WI38 (cell line): ENCODE measurements at regions not wholly inside any gene's neighbourhood (a gene's known extent, or its start where the extent isn't known, plus 50 kb on each side); places are given as distances from the start of the nearest gene placed in this dataset.
"Not testable (repeated sequence)": the region's sequence is repeated elsewhere in the genome, so short reads cannot be mapped to it uniquely, and the experiment has no call there.

ENCODE experiments used
- H3K4me3 ChIP-seq: 2 replicates; pipeline ENCODE4 v1.5.1; 2011; ENCODE audit warnings: low read depth, mild to moderate bottlenecking, control low read depth, low read length
- TF ChIP-seq, protein P1 (sequence below): IDR thresholded peaks from 2 replicates; pipeline ENCODE4 v1.5.1; 2012; ENCODE audit warnings: low read depth, mild to moderate bottlenecking, control low read depth, low read length

GRCh38 chr6:66289889-66290288 lies 582.9 kb upstream of the EYS start:
- no peak overlapping the region for H3K4me3 ChIP-seq
- TF ChIP-seq, protein P1, sequence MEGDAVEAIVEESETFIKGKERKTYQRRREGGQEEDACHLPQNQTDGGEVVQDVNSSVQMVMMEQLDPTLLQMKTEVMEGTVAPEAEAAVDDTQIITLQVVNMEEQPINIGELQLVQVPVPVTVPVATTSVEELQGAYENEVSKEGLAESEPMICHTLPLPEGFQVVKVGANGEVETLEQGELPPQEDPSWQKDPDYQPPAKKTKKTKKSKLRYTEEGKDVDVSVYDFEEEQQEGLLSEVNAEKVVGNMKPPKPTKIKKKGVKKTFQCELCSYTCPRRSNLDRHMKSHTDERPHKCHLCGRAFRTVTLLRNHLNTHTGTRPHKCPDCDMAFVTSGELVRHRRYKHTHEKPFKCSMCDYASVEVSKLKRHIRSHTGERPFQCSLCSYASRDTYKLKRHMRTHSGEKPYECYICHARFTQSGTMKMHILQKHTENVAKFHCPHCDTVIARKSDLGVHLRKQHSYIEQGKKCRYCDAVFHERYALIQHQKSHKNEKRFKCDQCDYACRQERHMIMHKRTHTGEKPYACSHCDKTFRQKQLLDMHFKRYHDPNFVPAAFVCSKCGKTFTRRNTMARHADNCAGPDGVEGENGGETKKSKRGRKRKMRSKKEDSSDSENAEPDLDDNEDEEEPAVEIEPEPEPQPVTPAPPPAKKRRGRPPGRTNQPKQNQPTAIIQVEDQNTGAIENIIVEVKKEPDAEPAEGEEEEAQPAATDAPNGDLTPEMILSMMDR = no peak

DNA sequence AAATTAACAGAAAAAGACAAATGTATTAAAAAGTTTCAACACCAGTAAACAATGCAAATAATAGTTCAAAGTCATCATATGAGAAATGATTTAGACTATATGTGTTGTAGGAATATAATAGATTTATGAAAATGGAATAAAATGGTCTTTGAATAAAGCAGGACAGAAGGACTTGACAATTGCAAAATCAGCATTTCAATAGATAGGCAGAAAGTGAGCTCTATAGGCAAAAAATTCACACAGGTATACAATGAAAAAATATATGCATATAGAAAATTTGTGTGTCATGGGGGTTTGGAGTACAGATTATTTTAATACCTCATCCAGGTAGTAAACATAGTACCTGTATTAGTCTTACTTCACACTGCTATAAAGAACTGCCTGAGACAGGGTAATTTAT lies 571.1 kb upstream of the EYS start:
- no peak overlapping the region for H3K4me3 ChIP-seq
- TF ChIP-seq, protein P1 = no peak

GRCh38 chr6:66277400-66277799 lies 570.4 kb upstream of the EYS start:
- TF ChIP-seq, protein P1 = no peak
- H3K4me3 ChIP-seq = no peak overlapping the region

DNA sequence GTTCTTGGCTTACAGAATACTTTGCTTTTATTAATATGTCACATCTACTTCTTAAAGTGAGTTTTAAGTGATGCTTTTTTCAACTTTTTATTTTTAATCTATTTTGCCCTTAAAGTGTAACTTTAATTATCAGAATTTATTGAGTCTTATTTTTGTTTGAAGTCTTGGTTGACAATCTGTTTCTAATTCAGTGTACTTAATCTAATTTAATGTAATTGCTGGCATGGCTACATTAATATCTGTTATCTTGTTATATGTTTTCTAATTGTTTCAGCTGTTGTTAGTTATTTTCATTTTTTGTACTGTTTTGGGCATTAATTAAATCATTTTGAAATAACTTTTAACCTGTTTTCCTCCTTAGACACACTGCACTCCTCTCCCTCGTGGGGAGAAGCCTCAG lies 558.7 kb upstream of the EYS start:
- no peak overlapping the region for H3K4me3 ChIP-seq

GRCh38 chr6:66264376-66264775 lies 557.4 kb upstream of the EYS start:
- TF ChIP-seq, protein P1 = no peak
- H3K4me3 ChIP-seq = no peak overlapping the region

More for the DNA sequence above, 558.7 kb upstream of the EYS start:
- TF ChIP-seq, protein P1 = no peak

DNA sequence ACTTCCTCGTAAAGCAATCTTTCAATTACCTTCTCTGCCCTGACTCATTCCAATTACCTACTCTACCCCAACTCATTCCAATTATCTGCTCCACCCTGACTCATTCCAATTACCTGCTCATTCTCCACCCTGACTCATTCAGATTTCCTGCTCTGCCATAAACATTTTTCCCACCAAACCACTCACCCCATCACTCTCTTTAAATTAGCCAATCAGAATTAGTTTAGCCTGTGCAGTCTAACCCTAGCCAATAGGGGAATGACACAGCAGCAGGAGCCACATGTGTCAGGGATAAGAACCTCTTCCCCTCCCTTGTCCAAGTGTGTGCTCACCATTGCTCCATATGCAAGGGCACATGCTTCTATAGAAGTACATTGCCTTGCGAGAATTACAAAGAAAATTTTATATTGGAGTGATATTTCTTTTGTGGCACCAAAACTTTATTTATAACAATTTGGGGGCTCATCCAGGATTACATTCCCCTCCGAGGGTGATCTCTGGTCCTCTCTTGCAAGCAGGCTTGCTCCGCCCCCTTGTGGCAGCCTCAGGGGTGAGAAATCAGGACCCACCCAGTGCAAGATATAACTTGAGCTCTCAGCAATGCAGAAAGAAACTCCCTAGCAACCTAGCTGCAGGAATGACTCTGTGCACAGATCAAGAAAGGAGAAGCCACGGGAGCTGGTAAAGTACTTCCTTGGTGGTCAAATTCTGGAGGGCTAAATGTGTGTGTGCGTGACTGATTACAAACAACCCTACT lies 551.9 kb upstream of the EYS start:
- H3K4me3 ChIP-seq = not testable (repeated sequence)

- no peak overlapping the region for H3K4me3 ChIP-seq
- TF ChIP-seq, protein P1 = no peak
Measured at GRCh38 chr6:66245231-66245630, 538.2 kb upstream of the EYS start.

GRCh38 chr6:66238851-66239250 lies 531.8 kb upstream of the EYS start:
- TF ChIP-seq, protein P1 = no peak
- H3K4me3 ChIP-seq = no peak overlapping the region
